Vagina (tissue), 2 donors: ENCODE measurements at regions not wholly inside any gene's neighbourhood (a gene's known extent, or its start where the extent isn't known, plus 50 kb on each side); places are given as distances from the start of the nearest gene placed in this dataset.

Experiments
- POLR2A ChIP-seq, 2 donors: fragments of 450-650 bp; IDR thresholded peaks; one replicate each; pipeline ENCODE4 v1.6.1; 2017; ENCODE audit warnings: antibody characterized with exemption in 2 of 2, mild to moderate bottlenecking in 2 of 2, moderate library complexity in 2 of 2
- TF ChIP-seq, protein P1 (sequence below), 3 experiments: fragments of 450-650 bp in 2 of 3; fragments of 200-600 bp in 1 of 3; sonication (generic) in 1 of 3; IDR thresholded peaks; one replicate each; pipeline ENCODE4 v1.5.1; 2017 to 2019; ENCODE audit warnings: antibody characterized with exemption in 3 of 3, mild to moderate bottlenecking in 2 of 3, moderate library complexity in 2 of 3

DNA sequence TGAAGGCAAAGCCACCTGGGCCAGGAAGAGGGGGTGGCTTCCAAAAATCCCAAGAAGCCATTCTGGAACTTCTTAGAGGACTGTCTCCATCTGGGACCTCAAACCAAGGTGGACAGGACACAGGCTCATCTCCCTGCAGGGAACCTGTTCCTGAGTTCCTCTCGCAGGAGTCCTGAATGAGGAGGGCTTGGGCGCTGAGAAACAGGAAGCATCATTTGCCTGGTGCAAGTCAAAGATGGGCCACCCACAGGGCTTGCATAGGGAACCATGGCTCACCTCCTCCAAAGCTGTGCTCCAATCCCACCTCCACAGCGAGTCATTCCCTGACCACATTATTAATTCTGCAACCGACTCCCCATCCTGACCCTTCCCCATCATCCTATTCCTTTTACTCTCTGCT lies 55.0 kb upstream of the RPL38 start:
- TF ChIP-seq, protein P1, sequence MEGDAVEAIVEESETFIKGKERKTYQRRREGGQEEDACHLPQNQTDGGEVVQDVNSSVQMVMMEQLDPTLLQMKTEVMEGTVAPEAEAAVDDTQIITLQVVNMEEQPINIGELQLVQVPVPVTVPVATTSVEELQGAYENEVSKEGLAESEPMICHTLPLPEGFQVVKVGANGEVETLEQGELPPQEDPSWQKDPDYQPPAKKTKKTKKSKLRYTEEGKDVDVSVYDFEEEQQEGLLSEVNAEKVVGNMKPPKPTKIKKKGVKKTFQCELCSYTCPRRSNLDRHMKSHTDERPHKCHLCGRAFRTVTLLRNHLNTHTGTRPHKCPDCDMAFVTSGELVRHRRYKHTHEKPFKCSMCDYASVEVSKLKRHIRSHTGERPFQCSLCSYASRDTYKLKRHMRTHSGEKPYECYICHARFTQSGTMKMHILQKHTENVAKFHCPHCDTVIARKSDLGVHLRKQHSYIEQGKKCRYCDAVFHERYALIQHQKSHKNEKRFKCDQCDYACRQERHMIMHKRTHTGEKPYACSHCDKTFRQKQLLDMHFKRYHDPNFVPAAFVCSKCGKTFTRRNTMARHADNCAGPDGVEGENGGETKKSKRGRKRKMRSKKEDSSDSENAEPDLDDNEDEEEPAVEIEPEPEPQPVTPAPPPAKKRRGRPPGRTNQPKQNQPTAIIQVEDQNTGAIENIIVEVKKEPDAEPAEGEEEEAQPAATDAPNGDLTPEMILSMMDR (IDR thresholded peaks at IDR 0.05), result no peak
- no peak for TF ChIP-seq POLR2A (IDR thresholded peaks at IDR 0.05)
